IMR-90 (cell line): ENCODE measurements at regions not wholly inside any gene's neighbourhood (a gene's known extent, or its start where the extent isn't known, plus 50 kb on each side); places are given as distances from the start of the nearest gene placed in this dataset.

Experiments
- ATAC-seq: fragments of 200-7000 bp; cut with Tn5 transposase; 2 replicates; pipeline ENCODE4 v1.9.1; 2020; ENCODE audit warnings: low read depth, mild to moderate bottlenecking, moderate library complexity
- BruUV-seq: library from RNA; stranded (reverse); fragments of 400-500 nt; replicated peaks from 2 replicates; lab custom pipeline; 2021; lab: Mats Ljungman, UMichigan
- CTCF ChIA-PET: fragments of 300-600 bp; formaldehyde crosslinking; extraction: SDS; loops from one replicate; lab custom pipeline; 2021; ENCODE audit warnings: antibody characterized with exemption; lab: Yijun Ruan, JAX
- POLR2A ChIA-PET: fragments of 300-600 bp; sonication (Branson Sonifier 250); formaldehyde crosslinking; loops from one replicate; lab custom pipeline; 2022; ENCODE audit warnings: antibody characterized with exemption; ENCODE audit not compliant: unreplicated experiment; lab: Charles Lee
- DNase-seq: peaks from one replicate; pipeline ENCODE4 v3.0.0; 2013
- H2AFZ ChIP-seq: replicated peaks from 2 replicates; pipeline ENCODE3; 2013; ENCODE audit warnings: low read length, mild to moderate bottlenecking; ENCODE audit not compliant: poor library complexity
- H2AK5ac ChIP-seq: 2 replicates; pipeline ENCODE4 v1.6.1; 2013; ENCODE audit warnings: low read depth, low read length, inconsistent platforms
- H2AK9ac ChIP-seq: replicated peaks from 2 replicates; pipeline ENCODE3; 2013; ENCODE audit warnings: mild to moderate bottlenecking, low read depth, low read length, moderate library complexity; ENCODE audit not compliant: poor library complexity
- H2BK120ac ChIP-seq: 2 replicates; pipeline ENCODE4 v1.6.1; 2013; ENCODE audit warnings: low read depth, low read length, inconsistent platforms
- H2BK15ac ChIP-seq: 3 replicates; pipeline ENCODE4 v1.6.1; 2013; ENCODE audit warnings: low read depth, low read length, inconsistent platforms
- H2BK20ac ChIP-seq: 2 replicates; pipeline ENCODE4 v1.6.1; 2013; ENCODE audit warnings: low read depth, mild to moderate bottlenecking, inconsistent platforms, low read length, moderate library complexity
- H2BK5ac ChIP-seq: 2 replicates; pipeline ENCODE4 v1.6.1; 2013; ENCODE audit warnings: mild to moderate bottlenecking, low read depth, low read length, inconsistent platforms; ENCODE audit not compliant: poor library complexity, severe bottlenecking
- H3K14ac ChIP-seq: replicated peaks from 2 replicates; pipeline ENCODE4 v1.6.1; 2013; ENCODE audit warnings: low read depth, low read length, inconsistent platforms
- H3K18ac ChIP-seq: 2 replicates; pipeline ENCODE4 v1.6.1; 2013; ENCODE audit warnings: low read depth, low read length, control low read depth
- H3K23ac ChIP-seq: 2 replicates; pipeline ENCODE4 v1.6.1; 2013; ENCODE audit warnings: low read depth, low read length, inconsistent platforms
- H3K27ac ChIP-seq: 2 replicates; pipeline ENCODE4 v1.5.1; 2013; ENCODE audit warnings: mild to moderate bottlenecking, control low read depth, low read length; ENCODE audit not compliant: insufficient read depth
- H3K27me3 ChIP-seq: 2 replicates; pipeline ENCODE4 v1.6.1; 2013; ENCODE audit warnings: low read length; ENCODE audit not compliant: control insufficient read depth, insufficient read depth
- H3K36me3 ChIP-seq: 2 replicates; pipeline ENCODE4 v1.6.1; 2013; ENCODE audit warnings: low read length, mixed read lengths; ENCODE audit not compliant: control insufficient read depth, insufficient read depth
- H3K4ac ChIP-seq: 2 replicates; pipeline ENCODE4 v1.6.1; 2013; ENCODE audit warnings: low read depth, low read length, inconsistent platforms
- H3K4me1 ChIP-seq: 2 replicates; pipeline ENCODE4 v1.6.1; 2013; ENCODE audit warnings: low read length, mixed read lengths; ENCODE audit not compliant: control insufficient read depth, insufficient read depth
- H3K4me2 ChIP-seq: 2 replicates; pipeline ENCODE4 v1.6.1; 2013; ENCODE audit warnings: low read depth, mild to moderate bottlenecking, control low read depth, low read length, moderate library complexity
- H3K4me3 ChIP-seq: 2 replicates; pipeline ENCODE4 v1.5.1; 2013; ENCODE audit warnings: low read depth, mild to moderate bottlenecking, control low read depth, low read length, moderate library complexity; ENCODE audit not compliant: insufficient read depth
- H3K56ac ChIP-seq: 2 replicates; pipeline ENCODE4 v1.6.1; 2013; ENCODE audit warnings: low read length, inconsistent platforms; ENCODE audit not compliant: insufficient read depth; ENCODE audit errors: extremely low read depth
- H3K79me1 ChIP-seq, 2 experiments: 2 replicates each; pipeline ENCODE4 v1.6.1; 2013; ENCODE audit warnings: low read length in 2 of 2, inconsistent platforms in 1 of 2, low read depth in 1 of 2
- H3K9ac ChIP-seq: 2 replicates; pipeline ENCODE4 v1.6.1; 2013; ENCODE audit warnings: low read depth, low read length, control low read depth
- H3K9me1 ChIP-seq: 2 replicates; pipeline ENCODE4 v1.6.1; 2013; ENCODE audit warnings: low read length, inconsistent platforms; ENCODE audit not compliant: insufficient read depth
- H3K9me3 ChIP-seq: 2 replicates; pipeline ENCODE4 v1.6.1; 2013; ENCODE audit warnings: low read length; ENCODE audit not compliant: control insufficient read depth, insufficient read depth
- H4K20me1 ChIP-seq: 2 replicates; pipeline ENCODE4 v1.6.1; 2013; ENCODE audit warnings: low read length, inconsistent platforms; ENCODE audit not compliant: insufficient read depth
- H4K5ac ChIP-seq: 2 replicates; pipeline ENCODE4 v1.6.1; 2013; ENCODE audit warnings: mild to moderate bottlenecking, low read depth, low read length, control low read depth
- H4K8ac ChIP-seq, 2 experiments: 2 replicates each; pipeline ENCODE4 v1.6.1; 2013; ENCODE audit warnings: low read depth in 2 of 2, low read length in 2 of 2, control low read depth in 1 of 2, inconsistent platforms in 1 of 2
- H4K91ac ChIP-seq: 2 replicates; pipeline ENCODE4 v1.6.1; 2013; ENCODE audit warnings: low read depth, low read length, inconsistent platforms; ENCODE audit not compliant: insufficient read depth
- BHLHE40 ChIP-seq: fragments of 150-350 bp; IDR thresholded peaks from 2 replicates; pipeline ENCODE4 v1.6.1; 2016; ENCODE audit warnings: mild to moderate bottlenecking, low read depth, low read length
- CEBPB ChIP-seq: IDR thresholded peaks from 2 replicates; pipeline ENCODE4 v1.6.1; 2012; ENCODE audit warnings: low read depth, low read length, improper control_type of control experiment
- CTCF ChIP-seq: conservative IDR thresholded peaks from 2 replicates; pipeline ENCODE4 v1.5.1; 2012; ENCODE audit warnings: mild to moderate bottlenecking, low read depth, low read length, improper control_type of control experiment
- MAFK ChIP-seq: IDR thresholded peaks from 2 replicates; pipeline ENCODE4 v1.6.1; 2012; ENCODE audit warnings: low read depth, low read length, improper control_type of control experiment
- MAZ ChIP-seq: IDR thresholded peaks from 2 replicates; pipeline ENCODE4 v1.6.1; 2012; ENCODE audit warnings: low read depth, mild to moderate bottlenecking, low read length, improper control_type of control experiment, moderate library complexity, borderline replicate concordance
- POLR2A ChIP-seq: IDR thresholded peaks from 2 replicates; pipeline ENCODE4 v1.6.1; 2012; ENCODE audit warnings: mild to moderate bottlenecking, low read depth, low read length
- RFX5 ChIP-seq: IDR thresholded peaks from 2 replicates; pipeline ENCODE4 v1.8.0; 2012; ENCODE audit warnings: low read depth, mild to moderate bottlenecking, low read length, moderate library complexity
- SMC3 ChIP-seq: fragments of 150-350 bp; IDR thresholded peaks from 2 replicates; pipeline ENCODE4 v1.6.1; 2016; ENCODE audit warnings: low read depth, mild to moderate bottlenecking, antibody characterized with exemption, low read length, moderate library complexity
- USF2 ChIP-seq: fragments of 150-350 bp; IDR thresholded peaks from 2 replicates; pipeline ENCODE4 v1.6.1; 2017; ENCODE audit warnings: mild to moderate bottlenecking, antibody characterized with exemption, low read length, low read depth
- WGBS, 2 experiments: methylation state at CpG; one replicate each; pipeline versions ENCODE4 v1.1.5 to v1.1.7; 2013; ENCODE audit warnings: missing lambda C conversion rate in 2 of 2; ENCODE audit not compliant: insufficient read length in 1 of 2; ENCODE audit errors: extremely low coverage in 2 of 2; 5-methylcytosine and 5-hydroxymethylcytosine counted together
- dilution Hi-C: fragments of 300-500 bp; cut with HindIII; formaldehyde crosslinking; loops from one replicate; pipeline ENCODE4 v1.14.3; 2018; ENCODE audit warnings: low sequenced_read_pairs; ENCODE audit not compliant: unreplicated experiment
- in situ Hi-C: fragments of 300-500 bp; cut with MboI; formaldehyde crosslinking; loops from 3 replicates; pipeline ENCODE4 v1.14.3; 2019; ENCODE audit warnings: low sequenced_read_pairs, inconsistent platforms, mixed read lengths
- intact Hi-C: fragments of 100-400 bp; cut with micrococcal nuclease; formaldehyde crosslinking; loops from 2 replicates; pipeline ENCODE4 v1.10.0; 2022

GRCh38 chr9:115401756-115402327 is 283.9 kb upstream of the TNC start:
- ATAC-seq, result no peak
- H3K56ac ChIP-seq, result no peak overlapping the region
- WGBS, 2 experiments, result no CpG with 5 or more reads among the region's 3 CpGs
- no peak overlapping the region for H3K23ac ChIP-seq
- no peak overlapping the region for H2BK120ac ChIP-seq
- TF ChIP-seq MAZ, result no peak
- TF ChIP-seq CTCF, result no peak
- no peak for TF ChIP-seq MAFK
- no peak for TF ChIP-seq SMC3
- no peak for TF ChIP-seq CEBPB
- TF ChIP-seq POLR2A, result no peak
- TF ChIP-seq BHLHE40, result no peak
- no peak for TF ChIP-seq USF2
- TF ChIP-seq RFX5, result no peak
- no peak overlapping the region for H3K4me2 ChIP-seq
- peaks cover 2% of the 10 kb centered on the region; the same call in 1 of the 2 replicates for H3K4me1 ChIP-seq
- no peak overlapping the region for H4K5ac ChIP-seq
- H2BK15ac ChIP-seq, result no peak overlapping the region
- no peaks in the 10 kb centered on the region for H3K36me3 ChIP-seq
- no peak overlapping the region for H3K18ac ChIP-seq
- no peak overlapping the region for H2BK5ac ChIP-seq
- no peak overlapping the region for H2AK5ac ChIP-seq
- ChIA-PET POLR2A (no interaction called here), CTCF (interaction anchor here (0.6 to 0.9 kb wide), 2 partner anchors 10 to 236 kb away, joined by 3 read pairs; no protein-coding TSS in a partner anchor)
- no peak overlapping the region for H4K91ac ChIP-seq
- no peak overlapping the region for H3K4ac ChIP-seq
- H4K20me1 ChIP-seq, result no peaks in the 10 kb centered on the region
- H3K27me3 ChIP-seq, result no peaks in the 10 kb centered on the region
- dilution Hi-C loops (no loop called here), intact Hi-C loops (no loop called here), in situ Hi-C loops (no loop called here)
- H2AFZ ChIP-seq, result no peak overlapping the region
- no peak overlapping the region for H3K27ac ChIP-seq
- H2AK9ac ChIP-seq, result no peak overlapping the region
- no peaks in the 10 kb centered on the region for H3K79me1 ChIP-seq
- H4K8ac ChIP-seq, result no peak overlapping the region
- no peak overlapping the region for H3K9ac ChIP-seq
- no peak overlapping the region for H3K14ac ChIP-seq
- BruUV-seq, result no TSS peak
- H3K4me3 ChIP-seq, result no peak overlapping the region
- H2BK20ac ChIP-seq, result no peak overlapping the region
- H3K9me3 ChIP-seq, result no peaks in the 10 kb centered on the region
- DNase-seq, result no peak
- H3K9me1 ChIP-seq, result no peaks in the 10 kb centered on the region
